HG03060 (cell line): ENCODE measurements at regions not wholly inside any gene's neighbourhood (a gene's known extent, or its start where the extent isn't known, plus 50 kb on each side); places are given as distances from the start of the nearest gene placed in this dataset.
"Not testable (repeated sequence)": the region's sequence is repeated elsewhere in the genome, so short reads cannot be mapped to it uniquely, and the experiment has no call there.

Experiments used
- ATAC-seq: cut with Tn5 transposase; IDR thresholded peaks from one replicate; pipeline ENCODE4 v1.9.1; 2021; ENCODE audit warnings: low read depth, moderate number of reproducible peaks; ENCODE audit not compliant: unreplicated experiment

DNA sequence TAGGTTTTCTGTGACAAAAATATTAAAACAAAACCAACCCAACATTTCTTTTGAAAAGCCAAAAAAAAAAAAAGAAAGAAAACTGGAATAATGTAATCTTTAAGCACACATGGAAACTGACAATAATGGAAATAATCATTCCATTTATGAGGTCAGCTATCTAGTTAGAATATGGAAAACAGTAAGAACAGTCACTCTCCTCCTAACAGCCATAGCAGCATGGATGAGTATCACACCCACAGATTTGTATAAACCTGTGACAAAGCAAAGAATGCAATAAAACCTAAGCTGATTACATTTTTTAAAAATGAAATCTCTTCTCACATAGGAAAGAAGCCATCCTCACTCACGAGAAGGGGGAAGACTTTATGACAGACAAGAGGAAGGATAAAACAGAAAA, 437.8 kb downstream of the NYAP2 start:
- no peak for ATAC-seq

DNA sequence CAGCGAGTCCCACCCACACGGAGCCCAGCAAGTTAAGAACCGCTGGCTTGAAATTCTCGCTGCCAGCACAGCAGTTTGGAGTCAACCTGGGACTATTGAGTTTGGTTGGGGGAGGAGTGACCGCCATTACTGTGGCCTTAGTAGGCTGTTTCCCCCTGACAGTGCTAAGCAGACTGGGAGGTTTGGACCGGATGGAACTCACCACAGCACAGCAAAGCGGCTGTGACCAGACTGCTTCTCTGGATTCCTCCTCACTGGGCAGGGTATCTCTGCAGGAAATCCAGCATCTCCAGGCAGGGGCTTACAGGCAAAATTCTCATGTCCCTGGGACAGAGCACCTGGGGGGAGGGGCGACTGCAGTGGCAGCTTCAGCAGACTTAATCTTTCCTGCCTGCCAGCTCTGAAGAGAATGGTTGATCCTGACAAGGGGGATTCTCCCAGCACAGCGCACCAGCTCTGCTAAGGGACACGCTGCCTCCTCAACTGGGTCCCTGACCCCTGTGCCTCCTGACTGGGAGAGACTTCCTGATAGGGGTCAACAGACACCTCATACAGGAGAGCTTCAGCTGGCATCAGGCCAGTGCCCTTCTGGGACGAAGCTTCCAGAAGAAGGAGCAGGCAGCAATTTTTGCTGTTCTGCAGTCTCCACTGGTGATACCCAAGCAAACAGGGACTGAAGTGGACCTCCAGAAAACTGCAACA, 425.4 kb downstream of the NYAP2 start:
- ATAC-seq, result no peak

DNA sequence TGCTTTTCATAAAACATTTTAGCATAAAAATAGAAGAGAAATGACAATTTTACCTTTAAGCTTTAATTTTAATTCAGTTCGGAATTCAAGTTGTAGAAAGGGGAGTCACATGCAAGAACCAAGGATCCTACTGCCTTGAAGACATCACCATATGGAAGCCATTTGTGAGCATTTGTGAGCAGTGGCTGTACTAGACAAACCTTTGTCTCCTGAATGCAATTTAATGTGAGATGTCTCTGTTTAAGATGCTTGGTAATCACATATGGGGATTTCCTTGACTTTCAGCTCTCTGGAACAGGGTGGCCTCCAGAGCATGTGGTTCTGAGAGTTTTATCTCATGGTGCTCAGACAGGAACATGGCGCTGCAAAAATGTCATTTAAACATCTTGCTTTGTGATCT, 421.8 kb downstream of the NYAP2 start:
- no peak for ATAC-seq

DNA sequence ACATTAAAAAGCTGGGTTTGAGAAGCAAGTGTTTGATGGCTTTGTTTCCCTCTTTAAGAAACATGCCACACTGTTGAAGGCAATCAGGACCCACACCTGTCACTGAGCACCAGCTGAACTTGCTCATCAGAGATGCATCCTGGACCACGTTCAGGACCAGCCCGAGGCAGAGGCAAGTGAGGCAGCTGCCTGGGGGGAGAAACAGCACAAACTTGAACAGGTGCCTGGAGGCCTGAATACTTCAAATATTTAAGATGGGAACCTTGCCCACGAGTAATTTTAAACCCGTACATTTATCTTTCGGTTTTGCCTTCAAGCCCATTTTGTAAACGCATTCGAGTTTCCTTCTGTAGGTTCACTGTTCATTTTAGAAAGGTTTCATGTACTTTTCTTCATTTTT, 421.3 kb downstream of the NYAP2 start:
- ATAC-seq, result no peak

DNA sequence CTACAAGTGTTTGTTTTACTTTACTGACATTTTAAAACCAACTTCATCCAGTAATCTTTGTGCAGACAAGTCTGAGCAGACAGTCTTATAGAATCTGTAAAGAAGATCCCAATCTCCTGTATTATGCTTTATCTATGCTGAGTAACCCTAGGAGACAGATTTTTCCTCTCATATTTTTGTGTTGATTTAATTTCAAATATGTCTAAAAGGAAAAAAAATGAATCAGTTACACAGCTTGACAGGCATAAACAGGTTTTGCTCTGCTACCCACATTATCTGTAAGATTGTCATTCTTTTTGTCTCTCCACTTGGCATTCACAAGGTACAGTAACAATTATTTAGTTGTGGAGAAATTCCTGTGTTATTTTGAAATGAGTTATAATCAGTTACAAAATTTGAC, 415.0 kb downstream of the NYAP2 start:
- no peak for ATAC-seq

DNA sequence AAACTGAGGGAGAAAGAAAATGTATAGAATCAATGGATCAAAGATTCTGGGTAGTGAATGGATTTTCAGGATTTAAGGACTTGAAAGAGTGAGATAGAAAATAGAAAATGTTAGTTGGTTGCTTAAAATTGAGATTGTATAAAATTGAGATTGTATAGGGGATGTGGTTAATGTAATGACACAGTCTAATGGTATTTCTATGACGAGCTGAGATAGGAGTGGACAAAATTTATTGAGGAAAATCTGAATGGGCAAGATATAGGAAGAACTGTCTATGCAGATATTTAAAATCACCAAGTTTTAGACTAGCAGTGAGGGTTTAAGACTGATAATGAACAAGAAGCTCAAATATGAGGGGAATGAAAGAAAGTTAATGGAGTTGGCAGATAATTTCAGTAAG, 406.6 kb downstream of the NYAP2 start:
- no peak for ATAC-seq

DNA sequence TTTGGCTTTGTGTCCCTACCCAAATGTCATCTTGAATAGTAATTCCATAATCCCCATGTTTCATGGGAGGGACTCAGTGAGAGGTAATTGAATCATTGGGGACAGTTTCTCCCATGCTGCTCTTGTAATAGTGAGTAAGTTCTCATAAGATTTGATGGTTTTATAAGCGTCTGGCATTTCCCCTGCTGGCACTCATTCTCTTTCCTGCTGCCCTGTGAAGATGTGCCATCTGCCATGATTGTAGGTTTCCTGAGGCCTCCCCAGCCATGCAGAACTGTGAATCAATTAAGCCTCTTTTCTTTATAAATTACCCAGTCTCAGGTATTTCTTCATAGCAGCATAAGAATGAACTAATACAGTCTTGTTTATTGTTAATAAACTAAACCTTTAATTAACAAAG, 402.6 kb downstream of the NYAP2 start:
- ATAC-seq, result not testable (repeated sequence)

DNA sequence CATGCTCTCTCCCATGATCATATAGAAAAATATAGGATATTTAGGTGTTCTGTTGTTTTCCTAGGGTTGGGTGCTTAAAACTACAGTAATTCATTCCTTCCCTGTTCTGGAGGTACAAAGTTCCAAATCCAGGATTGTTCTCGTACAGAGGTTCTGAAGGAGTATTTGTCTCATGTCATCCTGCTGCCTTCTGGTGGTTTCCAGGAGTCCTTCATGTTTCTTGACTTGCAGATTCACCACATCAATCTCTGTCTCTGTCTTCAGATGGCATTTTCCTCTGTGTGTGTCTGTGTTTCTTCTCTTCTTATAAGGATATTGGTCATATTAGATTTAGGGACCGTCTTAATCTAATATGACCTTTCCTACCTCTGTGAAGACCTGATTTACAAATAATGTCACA, 397.9 kb downstream of the NYAP2 start:
- no peak for ATAC-seq

DNA sequence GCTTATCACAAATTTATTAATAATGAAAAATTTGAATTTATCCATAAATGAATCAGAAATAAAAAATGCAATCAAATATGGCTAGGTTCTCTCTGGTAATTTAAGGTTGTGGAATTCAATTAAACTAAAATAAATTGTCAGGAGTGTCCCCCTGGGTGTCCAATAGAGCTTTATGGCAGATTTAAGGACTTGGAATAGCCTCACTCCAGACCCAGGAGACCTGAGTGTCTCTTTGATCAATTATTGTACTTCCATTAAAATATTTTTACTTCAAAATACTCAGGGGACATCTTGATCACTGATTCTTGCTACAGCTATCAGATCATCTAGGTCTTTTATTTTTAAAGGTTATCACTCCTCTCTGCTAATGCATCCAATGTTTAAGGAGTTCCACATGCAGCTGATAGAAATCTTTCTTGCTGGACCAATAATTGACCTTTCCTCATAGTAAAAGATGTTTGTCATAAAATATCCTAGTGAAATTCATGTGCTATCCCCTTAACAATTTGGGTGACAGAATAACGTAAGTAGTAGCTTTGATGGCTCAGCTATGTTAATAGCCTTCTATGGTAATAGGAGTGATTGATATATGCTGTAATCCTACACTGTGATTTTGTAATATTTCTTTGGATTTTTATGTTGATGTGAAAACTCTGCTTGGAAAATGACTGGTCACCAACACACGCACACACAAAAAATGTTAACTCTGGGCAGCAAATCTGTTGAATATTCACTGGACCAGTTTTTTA, 395.3 kb downstream of the NYAP2 start:
- no peak for ATAC-seq

DNA sequence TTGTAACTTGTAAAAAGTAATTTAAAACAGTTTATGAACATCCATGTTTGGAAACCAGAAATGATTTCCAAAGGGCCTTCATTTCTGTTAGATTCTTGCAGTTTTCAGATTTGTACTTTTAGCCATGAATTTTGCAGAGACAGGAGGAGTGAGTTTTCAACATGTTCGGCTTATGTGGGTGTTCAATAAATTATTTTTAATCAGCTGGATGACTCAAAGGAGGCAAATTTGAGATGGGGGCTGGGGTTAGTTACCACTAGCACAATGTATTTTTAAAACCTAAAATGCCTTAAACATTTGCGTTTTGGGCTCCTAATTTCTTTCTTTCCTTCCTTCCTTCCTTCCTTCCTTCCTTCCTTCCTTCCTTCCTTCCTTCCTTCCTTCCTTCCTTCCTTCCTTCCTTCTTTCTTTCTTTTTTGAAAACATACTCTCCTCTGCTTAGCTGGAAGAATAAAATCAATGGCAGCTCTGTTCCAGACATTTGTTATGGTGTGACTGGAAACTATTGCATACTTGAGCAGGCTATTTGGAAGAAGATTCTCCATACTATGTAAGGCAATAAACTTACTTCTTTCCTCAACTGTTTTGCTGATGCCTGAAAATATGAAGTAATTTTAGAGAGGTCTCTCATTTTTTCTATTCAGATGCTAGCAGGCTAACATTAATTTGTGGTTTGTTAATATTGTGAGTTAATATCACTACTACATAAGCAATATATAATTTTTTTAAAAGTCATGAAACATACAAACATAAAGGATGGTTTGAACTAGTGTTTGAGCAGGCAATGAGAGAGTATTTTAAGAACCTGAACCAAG, 394.4 kb downstream of the NYAP2 start:
- no peak for ATAC-seq

DNA sequence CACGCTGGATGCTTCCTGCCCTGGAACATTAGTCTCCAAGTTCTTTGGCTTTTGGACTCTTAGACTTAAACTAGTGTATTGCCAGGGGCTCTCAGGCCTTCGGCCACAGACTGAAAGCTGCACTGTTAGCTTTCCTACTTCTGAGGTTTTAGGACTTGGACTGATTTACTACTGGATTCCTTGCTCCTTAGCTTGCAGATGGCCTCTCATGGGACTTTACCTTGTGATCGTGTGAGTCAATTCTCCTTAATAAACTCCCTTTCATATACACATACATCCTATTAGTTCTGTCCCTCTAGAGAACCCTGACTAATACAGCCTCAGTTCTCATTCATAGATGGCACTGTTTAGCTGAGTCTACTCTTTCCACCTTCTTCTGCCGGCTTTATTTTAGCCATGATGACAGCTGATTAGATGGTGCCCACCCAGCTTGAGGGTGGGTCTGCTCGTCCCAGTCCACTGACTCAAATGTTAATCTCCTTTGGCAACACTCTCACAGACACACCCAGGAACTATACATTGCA, 389.1 kb downstream of the NYAP2 start:
- ATAC-seq, result no peak

DNA sequence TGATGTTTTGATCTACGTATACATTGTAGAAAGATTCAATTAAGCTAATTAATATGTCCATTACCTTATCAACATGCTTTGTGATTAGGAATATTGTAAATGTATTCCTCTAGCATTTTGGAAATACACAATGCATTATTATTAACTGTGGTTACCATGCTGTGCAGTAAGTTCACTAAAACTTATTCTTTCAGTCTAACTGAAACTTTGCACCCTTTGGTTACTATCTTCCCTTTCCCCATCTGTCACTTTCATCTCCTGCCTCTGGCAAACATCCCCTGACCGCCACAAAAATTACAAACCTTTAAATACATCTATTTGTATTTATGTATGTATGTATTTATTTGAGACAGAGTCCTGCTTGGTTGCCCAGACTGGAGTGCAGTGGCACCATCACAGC, 388.0 kb downstream of the NYAP2 start:
- ATAC-seq, result no peak

DNA sequence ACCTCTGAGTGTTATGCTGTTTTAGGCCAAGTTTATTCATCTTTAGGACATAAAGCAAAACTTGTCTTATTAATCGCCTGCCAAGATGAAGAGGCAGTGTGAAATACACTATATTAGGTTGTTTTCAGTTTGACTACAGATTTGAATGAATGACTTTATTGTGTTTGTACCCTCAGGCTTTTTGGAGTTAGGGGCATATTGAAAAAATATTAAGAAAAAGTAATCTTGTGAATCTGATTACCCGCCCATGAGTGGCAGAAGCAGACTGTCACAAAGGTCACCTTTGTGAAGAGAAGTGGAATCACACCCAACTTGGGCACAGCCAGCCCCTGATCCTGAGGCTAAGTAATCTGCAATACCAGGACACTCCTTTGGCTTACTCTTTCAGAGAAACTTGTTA, 382.5 kb downstream of the NYAP2 start:
- no peak for ATAC-seq

DNA sequence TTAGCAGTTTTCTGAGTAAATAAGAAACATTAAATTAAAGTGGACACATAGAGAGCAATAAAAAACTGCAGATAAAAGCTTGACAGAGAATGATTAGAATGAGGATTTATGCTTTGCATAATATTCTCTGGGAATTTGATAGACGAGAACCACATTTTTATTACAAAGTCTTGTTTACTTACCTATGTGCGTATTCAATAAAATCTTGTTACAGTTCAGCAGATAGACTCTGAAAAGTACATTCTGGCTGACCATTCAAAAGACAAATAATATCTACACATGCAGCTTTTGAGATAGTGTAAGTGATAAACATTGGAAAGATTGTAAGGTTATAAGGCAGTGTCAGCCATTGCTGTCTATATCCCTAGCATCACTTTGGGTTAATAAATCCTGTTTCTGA, 381.6 kb downstream of the NYAP2 start:
- ATAC-seq, result no peak

DNA sequence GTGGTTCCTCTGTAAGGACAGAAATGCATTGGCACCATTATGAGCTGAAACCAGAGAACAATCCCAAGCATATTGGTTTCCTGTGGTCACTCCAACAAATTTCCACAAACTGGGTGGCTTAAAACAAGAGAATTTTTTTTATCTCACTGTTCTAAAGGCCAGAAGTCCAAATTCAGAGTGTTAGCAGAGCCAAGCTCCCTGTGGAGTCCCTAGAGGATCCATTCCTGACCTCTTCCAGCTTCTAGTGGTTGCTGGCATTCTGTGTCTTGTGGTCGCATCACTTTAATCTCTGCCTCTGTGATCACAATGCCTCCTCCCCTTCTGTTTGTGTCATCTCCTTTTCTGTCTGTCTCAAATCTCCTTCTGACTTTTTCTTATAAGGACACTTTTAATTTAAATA, 380.3 kb downstream of the NYAP2 start:
- no peak for ATAC-seq

DNA sequence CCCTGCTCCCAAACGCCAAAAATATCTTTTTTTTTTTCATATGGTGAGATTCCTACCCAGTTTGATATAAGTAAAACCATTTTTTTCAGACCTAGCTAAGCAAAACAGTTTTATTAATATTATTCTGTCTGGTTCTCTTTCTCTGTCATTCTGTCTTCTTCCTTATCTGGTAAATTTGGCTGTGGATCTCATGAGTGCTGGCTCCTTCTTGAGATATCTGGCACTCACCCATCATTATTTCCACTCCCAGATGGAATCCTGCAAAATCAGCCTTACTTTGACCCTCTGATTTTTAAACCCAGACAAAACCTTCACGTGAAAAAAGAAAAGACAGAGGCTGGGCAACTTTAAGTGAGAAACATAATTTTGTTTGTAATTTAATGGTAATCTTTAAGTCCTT, 373.6 kb downstream of the NYAP2 start:
- no peak for ATAC-seq

DNA sequence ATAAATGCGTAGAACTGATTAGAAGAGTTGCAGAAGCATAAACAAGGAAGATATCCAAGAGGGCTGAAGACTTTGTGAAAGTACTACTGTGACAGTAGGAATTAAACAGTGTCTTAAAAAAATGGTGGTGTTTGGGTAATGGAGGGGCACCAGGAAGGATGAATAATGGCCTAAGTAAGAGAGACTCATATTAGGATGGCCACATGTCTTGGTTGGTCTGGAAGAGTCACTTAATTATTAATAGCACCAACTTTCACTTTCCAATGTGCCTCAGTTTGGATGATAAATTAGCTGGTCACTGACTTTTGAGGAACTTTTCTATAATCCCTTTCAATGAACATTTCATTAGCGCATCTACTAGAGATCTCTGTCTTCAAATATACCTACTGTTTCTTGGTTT, 372.2 kb downstream of the NYAP2 start:
- peak; percentile 46 for ATAC-seq

DNA sequence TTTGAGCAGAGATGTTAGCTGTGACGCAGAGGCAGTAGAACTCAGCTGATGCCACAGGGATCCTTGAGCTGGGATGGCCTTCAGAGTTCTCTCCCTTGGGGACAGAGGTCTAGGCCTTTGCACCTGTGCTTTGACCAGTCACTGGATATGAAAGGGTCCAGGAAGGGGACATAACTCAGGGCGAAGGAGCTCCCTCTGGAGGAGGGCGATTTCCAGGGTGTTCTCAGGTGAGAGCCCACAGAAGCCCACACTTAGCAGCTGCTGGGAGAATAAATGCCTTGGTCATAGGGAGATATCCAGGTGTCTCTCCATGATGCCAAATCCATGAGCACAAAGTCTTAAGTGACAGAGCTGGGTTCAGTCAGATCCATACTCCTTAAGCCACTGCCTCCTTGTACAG, 369.2 kb downstream of the NYAP2 start:
- no peak for ATAC-seq

DNA sequence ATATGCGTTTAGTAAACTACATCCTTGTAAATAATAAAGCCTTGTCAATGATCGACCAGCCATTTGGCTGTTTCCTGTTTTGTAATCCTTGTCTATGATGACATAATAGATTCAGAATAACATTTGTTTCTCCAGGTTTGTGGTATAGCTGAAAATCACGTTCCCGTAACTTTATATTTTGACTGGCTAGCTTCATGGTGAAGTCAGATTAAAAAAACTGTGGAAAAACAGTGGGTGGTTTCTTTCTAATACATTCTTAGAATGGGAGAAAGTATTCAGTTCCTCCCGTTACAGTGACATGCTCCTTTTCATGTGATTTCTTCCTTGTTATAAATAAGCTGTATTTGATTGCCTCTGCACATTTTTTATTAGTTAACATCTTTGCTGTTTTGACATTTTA, 366.9 kb downstream of the NYAP2 start:
- ATAC-seq, result no peak

DNA sequence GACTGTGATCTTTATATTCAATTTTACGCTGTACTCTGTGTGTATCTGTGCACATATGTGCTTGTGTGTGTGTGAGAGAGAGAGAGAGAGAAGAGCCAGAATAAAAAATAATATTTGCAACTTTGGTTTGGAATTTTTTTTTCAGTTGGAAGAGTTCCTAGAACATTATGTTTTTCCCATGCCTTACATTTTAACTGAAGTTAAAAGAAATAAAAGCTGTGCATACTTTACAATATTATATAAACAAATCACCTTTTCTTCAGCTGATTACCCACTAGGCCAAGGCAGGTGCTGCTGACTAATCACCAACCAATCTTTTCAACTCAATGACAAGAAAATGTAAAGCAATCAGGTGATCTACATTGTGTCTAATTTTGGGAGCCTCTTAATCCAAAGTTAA, 366.3 kb downstream of the NYAP2 start:
- no peak for ATAC-seq

DNA sequence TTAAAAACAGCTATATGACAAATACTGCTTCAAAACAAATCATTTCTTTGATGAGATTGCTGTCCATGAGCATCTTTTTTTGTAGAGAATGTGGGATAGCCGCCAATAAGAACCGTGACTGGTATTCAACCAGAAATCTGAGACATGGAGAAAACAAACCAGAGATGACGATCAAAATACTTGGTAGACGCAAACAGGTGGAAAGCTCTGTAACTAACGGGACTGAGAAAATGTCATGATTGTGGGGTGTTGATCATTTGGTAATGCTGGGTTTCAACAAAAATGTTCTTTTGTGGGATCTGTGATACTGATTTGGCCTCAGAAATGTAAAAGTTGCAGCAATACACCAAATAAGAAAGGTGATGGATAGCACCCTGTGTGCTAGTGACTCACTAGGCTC, 364.8 kb downstream of the NYAP2 start:
- ATAC-seq, result no peak
